ENCODE measurements at regions not wholly inside any gene's neighbourhood (a gene's known extent, or its start where the extent isn't known, plus 50 kb on each side); places are given as distances from the start of the nearest gene placed in this dataset.

DNA sequence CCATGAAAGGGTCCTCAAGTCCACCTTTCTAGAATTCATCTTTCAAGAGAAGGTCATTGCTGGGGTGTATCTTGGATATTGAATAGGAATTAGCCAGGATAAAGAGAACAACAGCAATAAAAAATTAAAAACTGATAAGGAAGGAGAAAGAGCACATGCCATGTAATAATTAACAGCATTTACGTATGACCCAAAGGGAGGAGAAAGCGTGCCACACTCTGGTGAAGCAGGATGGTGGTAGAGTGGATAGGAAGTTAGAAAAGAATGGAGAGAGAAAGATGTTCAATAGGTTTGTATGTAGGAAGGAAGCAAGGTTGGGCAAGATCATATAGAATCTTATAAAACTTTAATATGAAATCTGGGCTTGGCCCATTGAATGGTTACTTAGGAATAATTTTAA, 751.5 kb downstream of the MAT2B start:
- Histone ChIP-seq H3K79me2 (no peaks in the 10 kb centered on the region), H3K4me2 (no peak overlapping the region), H3K9me2 (replicated peaks; ENCODE audit: insufficient read depth) (no peaks in the 10 kb centered on the region), H3K4me1 (ENCODE audit: insufficient read depth) (no peaks in the 10 kb centered on the region), H3K4me3 (no peak overlapping the region), H3K27ac (no peak overlapping the region), H2AFZ (no peak overlapping the region), H3K36me3 (replicated peaks; ENCODE audit: insufficient read depth, low read depth) (no peaks in the 10 kb centered on the region), H3K9me3 (ENCODE audit: low read depth) (no peaks in the 10 kb centered on the region), H4K20me1 (ENCODE audit: insufficient read depth, poor library complexity, severe bottlenecking) (no peaks in the 10 kb centered on the region), H3K27me3 (no peaks in the 10 kb centered on the region)
- TF ChIP-seq, protein P1, sequence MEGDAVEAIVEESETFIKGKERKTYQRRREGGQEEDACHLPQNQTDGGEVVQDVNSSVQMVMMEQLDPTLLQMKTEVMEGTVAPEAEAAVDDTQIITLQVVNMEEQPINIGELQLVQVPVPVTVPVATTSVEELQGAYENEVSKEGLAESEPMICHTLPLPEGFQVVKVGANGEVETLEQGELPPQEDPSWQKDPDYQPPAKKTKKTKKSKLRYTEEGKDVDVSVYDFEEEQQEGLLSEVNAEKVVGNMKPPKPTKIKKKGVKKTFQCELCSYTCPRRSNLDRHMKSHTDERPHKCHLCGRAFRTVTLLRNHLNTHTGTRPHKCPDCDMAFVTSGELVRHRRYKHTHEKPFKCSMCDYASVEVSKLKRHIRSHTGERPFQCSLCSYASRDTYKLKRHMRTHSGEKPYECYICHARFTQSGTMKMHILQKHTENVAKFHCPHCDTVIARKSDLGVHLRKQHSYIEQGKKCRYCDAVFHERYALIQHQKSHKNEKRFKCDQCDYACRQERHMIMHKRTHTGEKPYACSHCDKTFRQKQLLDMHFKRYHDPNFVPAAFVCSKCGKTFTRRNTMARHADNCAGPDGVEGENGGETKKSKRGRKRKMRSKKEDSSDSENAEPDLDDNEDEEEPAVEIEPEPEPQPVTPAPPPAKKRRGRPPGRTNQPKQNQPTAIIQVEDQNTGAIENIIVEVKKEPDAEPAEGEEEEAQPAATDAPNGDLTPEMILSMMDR (IDR thresholded peaks at IDR 0.05; ENCODE audit: poor library complexity): no peak
- no peak for TF ChIP-seq EZH2 (IDR thresholded peaks at IDR 0.05; ENCODE audit: borderline replicate concordance)
- TF ChIP-seq EZH2phosphoT487 (IDR thresholded peaks at IDR 0.05; ENCODE audit: low read depth, severe bottlenecking, unreplicated experiment): no peak
- WGBS (ENCODE audit: low lambda C conversion rate, missing lambda C conversion rate): 84% methylated on average over 2 of the region's 2 CpGs
- DNase-seq (ENCODE audit: low spot score): no peak

DNA sequence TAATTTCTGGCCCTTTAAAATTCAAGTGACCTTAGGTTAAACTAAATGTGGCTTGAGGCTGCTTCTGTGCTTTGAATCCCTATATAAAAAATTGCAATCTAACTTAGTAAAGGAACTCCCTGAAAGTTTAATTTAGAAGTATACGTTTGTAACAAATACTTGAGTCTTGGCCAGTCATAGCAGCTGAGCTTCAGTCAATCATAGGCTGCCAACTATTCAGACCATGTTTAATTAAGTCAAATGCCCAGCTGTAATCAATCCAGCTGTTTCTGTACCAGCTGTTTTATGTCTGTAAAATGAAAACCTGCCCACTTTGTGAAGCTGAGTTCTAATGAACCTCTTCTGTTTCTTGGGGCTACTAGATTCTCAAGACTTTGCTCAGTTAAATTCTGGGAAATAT, 760.1 kb downstream of the MAT2B start:
- no peak overlapping the region for H2AFZ ChIP-seq
- TF ChIP-seq EZH2phosphoT487 (IDR thresholded peaks at IDR 0.05; ENCODE audit: low read depth, severe bottlenecking, unreplicated experiment): no peak
- TF ChIP-seq, protein P1 (IDR thresholded peaks at IDR 0.05; ENCODE audit: poor library complexity): no peak
- no peak for TF ChIP-seq EZH2 (IDR thresholded peaks at IDR 0.05; ENCODE audit: borderline replicate concordance)
- H3K4me3 ChIP-seq: no peak overlapping the region
- no peaks in the 10 kb centered on the region for H3K36me3 ChIP-seq (replicated peaks; ENCODE audit: insufficient read depth, low read depth)
- 72% methylated on average over 1 of the region's 1 CpG for WGBS (ENCODE audit: low lambda C conversion rate, missing lambda C conversion rate)
- H3K4me2 ChIP-seq: no peak overlapping the region
- H3K9me3 ChIP-seq (ENCODE audit: low read depth): no peaks in the 10 kb centered on the region
- H3K9me2 ChIP-seq (replicated peaks; ENCODE audit: insufficient read depth): no peaks in the 10 kb centered on the region
- no peak overlapping the region for H3K27ac ChIP-seq
- H3K79me2 ChIP-seq: no peaks in the 10 kb centered on the region
- no peaks in the 10 kb centered on the region for H3K4me1 ChIP-seq (ENCODE audit: insufficient read depth)
- H4K20me1 ChIP-seq (ENCODE audit: insufficient read depth, poor library complexity, severe bottlenecking): no peaks in the 10 kb centered on the region
- no peak for DNase-seq (ENCODE audit: low spot score)
- H3K27me3 ChIP-seq: no peaks in the 10 kb centered on the region

DNA sequence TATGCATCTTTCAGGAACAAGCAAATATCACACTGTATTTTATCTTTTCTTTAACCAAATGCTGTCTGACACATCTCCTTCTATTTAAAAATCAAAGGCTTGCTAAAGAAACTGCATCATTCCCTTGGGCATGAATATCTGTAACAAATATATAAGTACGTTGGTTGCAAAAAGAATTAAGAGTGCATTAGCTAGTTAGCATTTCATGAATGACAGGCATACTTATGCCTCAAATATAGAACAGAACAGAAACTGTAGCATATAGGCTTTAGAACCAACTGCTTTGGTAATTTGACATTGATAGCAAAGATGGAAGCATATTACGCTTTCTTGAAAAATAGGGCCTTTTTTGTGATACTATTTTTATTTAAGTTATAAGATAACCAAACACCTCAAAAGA, 761.2 kb downstream of the MAT2B start:
- no peak for DNase-seq (ENCODE audit: low spot score)
- WGBS (ENCODE audit: low lambda C conversion rate, missing lambda C conversion rate): 87% methylated on average over 2 of the region's 2 CpGs
- no peaks in the 10 kb centered on the region for H3K79me2 ChIP-seq
- H3K36me3 ChIP-seq (replicated peaks; ENCODE audit: insufficient read depth, low read depth): no peaks in the 10 kb centered on the region
- H4K20me1 ChIP-seq (ENCODE audit: insufficient read depth, poor library complexity, severe bottlenecking): no peaks in the 10 kb centered on the region
- H3K27ac ChIP-seq: no peak overlapping the region
- no peak overlapping the region for H3K4me2 ChIP-seq
- no peak overlapping the region for H3K4me3 ChIP-seq
- no peaks in the 10 kb centered on the region for H3K4me1 ChIP-seq (ENCODE audit: insufficient read depth)
- no peaks in the 10 kb centered on the region for H3K27me3 ChIP-seq
- H2AFZ ChIP-seq: no peak overlapping the region
- TF ChIP-seq, protein P1 (IDR thresholded peaks at IDR 0.05; ENCODE audit: poor library complexity): no peak
- no peak for TF ChIP-seq EZH2 (IDR thresholded peaks at IDR 0.05; ENCODE audit: borderline replicate concordance)
- TF ChIP-seq EZH2phosphoT487 (IDR thresholded peaks at IDR 0.05; ENCODE audit: low read depth, severe bottlenecking, unreplicated experiment): no peak
- H3K9me2 ChIP-seq (replicated peaks; ENCODE audit: insufficient read depth): no peaks in the 10 kb centered on the region
- no peaks in the 10 kb centered on the region for H3K9me3 ChIP-seq (ENCODE audit: low read depth)

DNA sequence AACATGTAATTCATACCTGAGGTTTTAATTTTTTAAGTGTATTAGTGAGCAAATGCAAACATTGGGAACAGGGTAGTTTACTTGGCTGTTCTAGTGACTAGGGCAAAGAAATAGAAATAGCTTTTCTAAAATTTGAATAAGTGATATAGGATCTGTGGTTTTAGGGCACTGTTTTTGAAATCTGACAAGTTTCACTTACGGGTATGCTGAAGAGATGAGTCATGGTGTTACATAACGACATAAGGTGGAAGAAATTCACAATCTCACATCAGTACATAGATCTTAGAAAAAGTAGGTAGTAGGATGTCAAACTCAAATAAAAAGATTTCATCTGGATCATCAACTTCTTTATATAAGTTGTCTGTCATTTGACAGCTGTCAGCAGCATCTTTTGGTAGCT, 772.3 kb downstream of the MAT2B start:
- Histone ChIP-seq H4K20me1 (ENCODE audit: insufficient read depth, poor library complexity, severe bottlenecking) (no peaks in the 10 kb centered on the region), H3K27ac (no peak overlapping the region), H3K27me3 (no peaks in the 10 kb centered on the region), H3K9me3 (ENCODE audit: low read depth) (no peaks in the 10 kb centered on the region), H3K4me2 (no peak overlapping the region), H3K4me1 (ENCODE audit: insufficient read depth) (no peaks in the 10 kb centered on the region), H3K9me2 (replicated peaks; ENCODE audit: insufficient read depth) (no peaks in the 10 kb centered on the region), H3K36me3 (replicated peaks; ENCODE audit: insufficient read depth, low read depth) (no peaks in the 10 kb centered on the region), H3K4me3 (no peak overlapping the region), H3K79me2 (no peaks in the 10 kb centered on the region), H2AFZ (no peak overlapping the region)
- TF ChIP-seq EZH2phosphoT487 (IDR thresholded peaks at IDR 0.05; ENCODE audit: low read depth, severe bottlenecking, unreplicated experiment): no peak
- DNase-seq (ENCODE audit: low spot score): no peak
- 70% methylated on average over 2 of the region's 2 CpGs for WGBS (ENCODE audit: low lambda C conversion rate, missing lambda C conversion rate)

Measured in hepatocyte (in vitro differentiated cells).